HepG2 (cell line): ENCODE measurements at regions not wholly inside any gene's neighbourhood (a gene's known extent, or its start where the extent isn't known, plus 50 kb on each side); places are given as distances from the start of the nearest gene placed in this dataset.

Experiments
- ATF3 ChIP-seq: sonication (generic); formaldehyde crosslinking; IDR thresholded peaks from 2 replicates; pipeline ENCODE4 v1.4.0; 2020; ENCODE audit warnings: missing genetic modification reagents
- CTCF ChIP-seq: sonication (generic); formaldehyde crosslinking; IDR thresholded peaks from 2 replicates; pipeline ENCODE4 v1.5.0; 2020; ENCODE audit warnings: mild to moderate bottlenecking, missing genetic modification reagents, moderate library complexity
- HDAC2 ChIP-seq: sonication (generic); formaldehyde crosslinking; IDR thresholded peaks from 2 replicates; pipeline ENCODE4 v1.4.0; 2020; ENCODE audit warnings: missing genetic modification reagents
- HNF4A ChIP-seq: sonication (generic); formaldehyde crosslinking; IDR thresholded peaks from 2 replicates; pipeline ENCODE4 v1.4.0; 2020; ENCODE audit warnings: missing genetic modification reagents
- POGK ChIP-seq: sonication (generic); formaldehyde crosslinking; conservative IDR thresholded peaks from 2 replicates; pipeline ENCODE4 v1.8.0; 2022; ENCODE audit warnings: mild to moderate bottlenecking, moderate library complexity, missing genetic modification reagents
- POLR2AphosphoS5 ChIP-seq: IDR thresholded peaks from 2 replicates; pipeline ENCODE4 v1.6.1; 2012; ENCODE audit warnings: low read depth, low read length
- SRSF9 ChIP-seq: fragments of 200-400 bp; formaldehyde crosslinking; IDR thresholded peaks from 2 replicates; pipeline ENCODE4 v1.6.1; 2018; ENCODE audit warnings: borderline replicate concordance, mild to moderate bottlenecking, low read depth, low read length; ENCODE audit not compliant: insufficient read depth, poor library complexity, severe bottlenecking
- ZBTB33 ChIP-seq: sonication (generic); formaldehyde crosslinking; IDR thresholded peaks from 2 replicates; pipeline ENCODE4 v1.4.0; 2020; ENCODE audit warnings: missing genetic modification reagents
- ZNF747 ChIP-seq: sonication (generic); formaldehyde crosslinking; IDR thresholded peaks from 2 replicates; pipeline ENCODE4 v1.8.1; 2023; ENCODE audit warnings: missing genetic modification reagents, mild to moderate bottlenecking, borderline replicate concordance

GRCh38 chr19:28386470-28386869 lies 826.5 kb downstream of the UQCRFS1 start:
- TF ChIP-seq CTCF (CRISPR knock-in tag) (no peak), POGK (CRISPR knock-in tag) (no peak), POLR2AphosphoS5 (no peak), SRSF9 (no peak), ZNF747 (no peak), ZBTB33 (CRISPR knock-in tag) (no peak), ATF3 (CRISPR knock-in tag) (no peak), HDAC2 (CRISPR knock-in tag) (no peak), HNF4A (CRISPR knock-in tag) (no peak)
